HG03521 (cell line): ENCODE measurements at regions not wholly inside any gene's neighbourhood (a gene's known extent, or its start where the extent isn't known, plus 50 kb on each side); places are given as distances from the start of the nearest gene placed in this dataset.
"Not testable (repeated sequence)": the region's sequence is repeated elsewhere in the genome, so short reads cannot be mapped to it uniquely, and the experiment has no call there.

Experiments
- ATAC-seq: cut with Tn5 transposase; IDR thresholded peaks from one replicate; pipeline ENCODE4 v1.9.1; 2021; ENCODE audit warnings: mild to moderate bottlenecking, moderate library complexity; ENCODE audit not compliant: unreplicated experiment

GRCh38 chr9:102518324-102518723, 476.8 kb upstream of the CYLC2 start:
- ATAC-seq, result no peak

GRCh38 chr9:102514541-102514940, 480.6 kb upstream of the CYLC2 start:
- ATAC-seq, result no peak

- ATAC-seq, result peak; percentile 67
Observed at GRCh38 chr9:102507044-102507687, 488.0 kb upstream of the CYLC2 start.

- ATAC-seq, result no peak
Observed at GRCh38 chr9:102506406-102506805, 488.7 kb upstream of the CYLC2 start.

GRCh38 chr9:102499468-102499867, 495.7 kb upstream of the CYLC2 start:
- ATAC-seq, result peak; percentile 79

- no peak for ATAC-seq
Observed at GRCh38 chr9:102497709-102498108, 497.4 kb upstream of the CYLC2 start.

GRCh38 chr9:102486976-102487375, 508.2 kb upstream of the CYLC2 start:
- ATAC-seq, result not testable (repeated sequence)

- no peak for ATAC-seq
Observed at GRCh38 chr9:102483651-102484050, 511.5 kb upstream of the CYLC2 start.

- ATAC-seq, result no peak
Observed at GRCh38 chr9:102482776-102483175, 512.4 kb upstream of the CYLC2 start.

GRCh38 chr9:102479191-102479590, 515.9 kb upstream of the CYLC2 start:
- ATAC-seq, result no peak

GRCh38 chr9:102474357-102474756, 520.8 kb upstream of the CYLC2 start:
- no peak for ATAC-seq

GRCh38 chr9:102469430-102469829, 525.7 kb upstream of the CYLC2 start:
- not testable (repeated sequence) for ATAC-seq

- no peak for ATAC-seq
Observed at GRCh38 chr9:102461156-102461819, 533.8 kb upstream of the CYLC2 start.

- ATAC-seq, result no peak
Observed at GRCh38 chr9:102459828-102460227, 535.3 kb upstream of the CYLC2 start.

- no peak for ATAC-seq
Observed at GRCh38 chr9:102456562-102456961, 538.6 kb upstream of the CYLC2 start.

- no peak for ATAC-seq
Observed at GRCh38 chr9:102445906-102446305, 549.2 kb upstream of the CYLC2 start.

- no peak for ATAC-seq
Observed at GRCh38 chr9:102445181-102445747, 549.9 kb upstream of the CYLC2 start.

GRCh38 chr9:102439583-102439982, 555.5 kb upstream of the CYLC2 start:
- ATAC-seq, result no peak

- not testable (repeated sequence) for ATAC-seq
Observed at GRCh38 chr9:102436599-102436998, 558.5 kb upstream of the CYLC2 start.

- ATAC-seq, result no peak
Observed at GRCh38 chr9:102435427-102435826, 559.7 kb upstream of the CYLC2 start.

- no peak for ATAC-seq
Observed at GRCh38 chr9:102434545-102434944, 560.6 kb upstream of the CYLC2 start.

GRCh38 chr9:102428305-102428704, 566.8 kb upstream of the CYLC2 start:
- no peak for ATAC-seq
